ENCODE measurements at regions not wholly inside any gene's neighbourhood (a gene's known extent, or its start where the extent isn't known, plus 50 kb on each side); places are given as distances from the start of the nearest gene placed in this dataset.

GRCh38 chr5:144086295-144086694 lies 84.2 kb downstream of the YIPF5 start:
- BruUV-seq (replicated peaks): no TSS peak

GRCh38 chr5:144087576-144087975 lies 82.9 kb downstream of the YIPF5 start:
- CTCF ChIA-PET (ENCODE audit: low intra/inter-chr PET ratio, low total read pairs): no interaction called here
- in situ Hi-C loops (cut with HindIII; ENCODE audit: extremely low pct_ligation_motif_present, low pct_unique_long_range_greater_than_20kb): no loop called here
- no TSS peak for BruUV-seq (replicated peaks)
- H3K79me2 ChIP-seq (ENCODE audit: insufficient read depth, low read length): no peaks in the 10 kb centered on the region
- H3K4me1 ChIP-seq (ENCODE audit: insufficient read depth, low read length): no peaks in the 10 kb centered on the region
- H3K9ac ChIP-seq (ENCODE audit: insufficient read depth, low read depth, low read length): no peak overlapping the region
- H3K27me3 ChIP-seq (ENCODE audit: control insufficient read depth in 1 of 2, insufficient read depth in 2 of 2, low read length in 2 of 2): no peaks in the 10 kb centered on the region
- no peak for DNase-seq (ENCODE audit: low spot score)
- POLR2A ChIA-PET: no interaction called here
- WGBS (ENCODE audit: low lambda C conversion rate): 0% methylated on average over 1 of the region's 1 CpG
- ATAC-seq: no peak
- no peak for TF ChIP-seq SYNCRIP (IDR thresholded peaks at IDR 0.05; ENCODE audit: insufficient read depth, low read depth, low read length)
- no peak for TF ChIP-seq CBX5 (CRISPR knock-in tag; IDR thresholded peaks at IDR 0.05; ENCODE audit: borderline replicate concordance)
- intact Hi-C loops (cut with micrococcal nuclease; ENCODE audit: unreplicated experiment): no loop called here
- no peak overlapping the region for H3K27ac ChIP-seq (ENCODE audit: extremely low read length, insufficient read depth, low read length)
- H3K4me2 ChIP-seq (ENCODE audit: low read depth, low read length): no peak overlapping the region
- H4K20me1 ChIP-seq (ENCODE audit: insufficient read depth, low read length): no peaks in the 10 kb centered on the region
- no peaks in the 10 kb centered on the region for H3K9me3 ChIP-seq (ENCODE audit: low read length)
- no peak overlapping the region for H2AFZ ChIP-seq (ENCODE audit: low read length)
- FAIRE-seq: no peak
- no peaks in the 10 kb centered on the region for H3K36me3 ChIP-seq (replicated peaks in 1 of 2; ENCODE audit: control insufficient read depth in 1 of 2, insufficient read depth in 2 of 2, low read length in 2 of 2)
- no peak overlapping the region for H3K4me3 ChIP-seq (replicated peaks in 1 of 3; ENCODE audit: insufficient read depth in 1 of 3, low read depth in 2 of 3, low read length in 3 of 3)

More at GRCh38 chr5:144086295-144086694, 84.2 kb downstream of the YIPF5 start:
- Histone ChIP-seq H3K36me3 (replicated peaks in 1 of 2; ENCODE audit: control insufficient read depth in 1 of 2, insufficient read depth in 2 of 2, low read length in 2 of 2) (no peaks in the 10 kb centered on the region), H2AFZ (ENCODE audit: low read length) (no peak overlapping the region), H3K79me2 (ENCODE audit: insufficient read depth, low read length) (no peaks in the 10 kb centered on the region), H3K4me1 (ENCODE audit: insufficient read depth, low read length) (no peaks in the 10 kb centered on the region), H4K20me1 (ENCODE audit: insufficient read depth, low read length) (no peaks in the 10 kb centered on the region), H3K4me2 (ENCODE audit: low read depth, low read length) (no peak overlapping the region), H3K9ac (ENCODE audit: insufficient read depth, low read depth, low read length) (no peak overlapping the region), H3K27ac (ENCODE audit: extremely low read length, insufficient read depth, low read length) (no peak overlapping the region), H3K4me3 (replicated peaks in 1 of 3; ENCODE audit: insufficient read depth in 1 of 3, low read depth in 2 of 3, low read length in 3 of 3) (no peak overlapping the region), H3K9me3 (ENCODE audit: low read length) (0 out of 2 replicates have a peak, but pooled peaks cover 4% of the 10 kb centered on the region), H3K27me3 (ENCODE audit: control insufficient read depth in 1 of 2, insufficient read depth in 2 of 2, low read length in 2 of 2) (no peaks in the 10 kb centered on the region)
- TF ChIP-seq SNAPC2 (CRISPR knock-in tag; IDR thresholded peaks at IDR 0.05) (no peak), GABPB1 (CRISPR knock-in tag; IDR thresholded peaks at IDR 0.05) (no peak), ZNF709 (CRISPR knock-in tag; IDR thresholded peaks at IDR 0.05) (no peak), ZNF260 (CRISPR knock-in tag; IDR thresholded peaks at IDR 0.05; ENCODE audit: borderline replicate concordance, low read depth) (no peak), ONECUT2 (CRISPR knock-in tag; IDR thresholded peaks at IDR 0.05) (no peak), ZNF33B (CRISPR knock-in tag; IDR thresholded peaks at IDR 0.05) (no peak), KDM4B (CRISPR knock-in tag; IDR thresholded peaks at IDR 0.05) (no peak)
- no peak for ATAC-seq
- ChIA-PET CTCF (ENCODE audit: low intra/inter-chr PET ratio, low total read pairs) (no interaction called here), POLR2A (no interaction called here)
- intact Hi-C loops (cut with micrococcal nuclease; ENCODE audit: unreplicated experiment): no loop called here
- in situ Hi-C loops (cut with HindIII; ENCODE audit: extremely low pct_ligation_motif_present, low pct_unique_long_range_greater_than_20kb): no loop called here
- no peak for DNase-seq (ENCODE audit: low spot score)
- WGBS (ENCODE audit: low lambda C conversion rate): 0% methylated on average over 3 of the region's 3 CpGs
- no peak for FAIRE-seq

Data from HepG2 (cell line).